ENCODE measurements at regions not wholly inside any gene's neighbourhood (a gene's known extent, or its start where the extent isn't known, plus 50 kb on each side); places are given as distances from the start of the nearest gene placed in this dataset.
"Not testable (repeated sequence)": the region's sequence is repeated elsewhere in the genome, so short reads cannot be mapped to it uniquely, and the experiment has no call there.

DNA sequence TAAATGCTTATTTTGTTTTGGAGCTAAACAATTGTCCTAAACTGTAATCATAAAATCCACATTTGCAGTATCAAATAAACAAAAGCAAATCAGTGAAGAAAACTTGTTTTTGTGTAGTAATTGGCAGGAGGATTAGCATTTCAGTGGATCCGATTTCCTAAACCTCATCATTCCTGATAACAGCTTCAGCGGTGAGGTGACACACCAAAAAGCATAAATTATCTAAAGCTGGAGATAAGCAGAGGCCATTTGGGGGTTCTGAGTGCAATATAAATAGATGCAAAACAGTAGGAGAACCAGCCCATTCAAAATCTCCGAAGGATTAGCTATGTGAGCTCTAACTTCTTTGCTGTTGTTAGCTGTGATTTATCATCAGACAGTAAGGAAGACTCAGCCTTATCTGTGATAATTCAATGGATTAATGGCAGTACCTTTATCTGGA is 235.8 kb downstream of the EPHA7 start:
- DNase-seq, result no peak

- no peak for DNase-seq
These were observed 236.3 kb downstream of the EPHA7 start for GRCh38 chr6:93182938-93183479.

DNA sequence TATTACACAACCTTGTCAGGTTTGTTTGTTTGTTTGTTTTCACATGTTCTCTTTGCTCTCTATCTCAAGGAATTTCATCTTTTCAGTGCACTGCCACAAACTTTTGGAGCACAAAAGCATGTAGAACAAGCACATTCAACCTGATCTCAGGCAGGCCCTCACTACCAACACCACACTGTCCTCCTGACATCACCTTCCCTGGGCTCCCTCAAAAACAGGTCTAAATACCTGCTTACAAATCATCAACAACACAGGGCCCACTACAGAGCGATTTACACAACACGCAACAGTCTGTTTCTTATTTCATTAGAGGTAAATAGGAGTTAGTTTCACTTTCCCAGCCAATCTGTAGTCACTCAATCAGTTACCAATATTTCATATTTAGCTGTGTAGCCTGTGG is 241.4 kb downstream of the EPHA7 start:
- no peak for DNase-seq

- DNase-seq, result no peak
These were observed 241.9 kb downstream of the EPHA7 start for GRCh38 chr6:93177438-93177837.

DNA sequence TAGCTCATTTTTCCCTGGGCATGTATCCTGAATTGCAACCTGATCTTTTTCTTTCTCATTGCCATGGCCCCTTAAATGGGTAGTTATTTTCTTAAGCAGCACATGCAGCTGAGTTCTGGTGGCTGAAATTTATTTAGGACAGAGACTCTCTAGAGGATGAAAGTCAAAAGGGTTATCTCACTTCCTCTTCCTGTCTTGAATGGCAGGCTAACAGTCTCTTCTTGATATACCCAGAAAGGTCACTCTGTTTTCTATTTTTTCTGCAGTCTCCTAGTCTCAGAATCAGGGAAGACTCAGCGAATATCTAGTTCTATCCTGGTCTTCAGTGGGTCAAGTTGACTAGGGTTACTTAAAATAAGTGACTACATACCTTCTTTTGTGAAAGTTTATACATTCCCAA is 243.3 kb downstream of the EPHA7 start:
- DNase-seq, result no peak

- DNase-seq, result not testable (repeated sequence)
These were observed 245.8 kb downstream of the EPHA7 start for GRCh38 chr6:93173573-93173972.

DNA sequence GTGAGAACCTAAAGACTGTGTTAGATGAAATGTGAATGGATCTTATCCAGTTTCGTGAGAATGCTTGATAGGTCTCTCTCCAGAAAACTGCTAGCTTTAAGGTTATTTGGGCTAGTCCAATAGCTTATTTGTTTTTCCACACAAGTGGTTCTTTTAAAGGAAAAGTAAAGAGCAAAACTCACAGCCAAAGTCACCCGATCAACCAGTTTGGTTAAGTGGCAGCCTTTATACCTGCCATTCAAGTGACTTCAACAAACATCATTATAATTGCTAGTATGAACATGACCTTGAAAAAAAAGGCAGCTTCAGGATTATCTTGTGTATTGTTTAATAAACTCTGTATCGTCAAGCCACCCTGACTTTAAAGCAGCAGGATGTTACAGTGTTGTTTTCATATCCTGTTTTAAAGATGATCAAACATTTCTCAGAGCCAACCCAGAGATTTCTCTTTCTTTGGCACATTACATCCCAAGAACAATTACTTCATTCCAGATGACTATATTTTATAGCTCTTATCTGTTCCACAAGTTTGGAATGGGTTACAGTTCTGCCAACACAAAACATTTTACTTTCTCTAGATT is 253.4 kb downstream of the EPHA7 start:
- DNase-seq, result no peak

DNA sequence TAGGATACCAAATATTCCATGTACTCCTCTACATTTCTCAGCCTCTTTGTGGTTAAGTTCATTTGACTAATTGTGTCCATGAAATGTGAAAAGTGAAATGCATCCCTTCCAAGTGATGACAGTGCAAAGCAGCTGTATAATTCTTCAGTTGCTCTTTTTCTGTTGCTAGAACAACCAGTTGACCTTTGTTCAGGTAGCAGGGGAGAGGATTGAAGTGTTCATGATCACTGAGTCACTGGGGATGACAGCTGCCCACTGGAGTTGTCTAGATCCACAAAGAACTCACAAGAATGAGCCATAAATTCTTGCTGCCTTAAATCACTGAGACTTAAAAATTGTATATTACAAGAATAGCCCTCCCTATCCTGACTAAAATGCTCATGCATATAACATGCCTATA is 254.6 kb downstream of the EPHA7 start:
- no peak for DNase-seq

DNA sequence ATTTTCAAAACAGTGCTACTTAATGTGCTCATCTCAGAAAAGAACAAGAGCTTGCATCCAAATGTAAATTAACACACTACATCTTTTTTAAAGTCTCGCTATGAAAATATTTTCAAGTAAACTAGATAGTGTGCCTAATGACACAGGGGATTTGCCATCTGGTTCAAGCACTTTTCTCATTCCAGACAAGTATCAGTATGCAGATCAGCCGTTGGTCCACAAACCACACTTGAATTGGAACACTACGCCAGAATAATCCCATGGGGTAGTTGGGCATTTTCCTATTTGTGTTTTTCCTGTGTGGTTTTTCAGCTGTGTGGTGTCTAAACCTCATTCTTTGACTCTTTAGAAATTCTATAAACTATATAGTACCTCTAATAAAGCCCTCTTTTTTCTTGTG is 256.2 kb downstream of the EPHA7 start:
- no peak for DNase-seq

DNA sequence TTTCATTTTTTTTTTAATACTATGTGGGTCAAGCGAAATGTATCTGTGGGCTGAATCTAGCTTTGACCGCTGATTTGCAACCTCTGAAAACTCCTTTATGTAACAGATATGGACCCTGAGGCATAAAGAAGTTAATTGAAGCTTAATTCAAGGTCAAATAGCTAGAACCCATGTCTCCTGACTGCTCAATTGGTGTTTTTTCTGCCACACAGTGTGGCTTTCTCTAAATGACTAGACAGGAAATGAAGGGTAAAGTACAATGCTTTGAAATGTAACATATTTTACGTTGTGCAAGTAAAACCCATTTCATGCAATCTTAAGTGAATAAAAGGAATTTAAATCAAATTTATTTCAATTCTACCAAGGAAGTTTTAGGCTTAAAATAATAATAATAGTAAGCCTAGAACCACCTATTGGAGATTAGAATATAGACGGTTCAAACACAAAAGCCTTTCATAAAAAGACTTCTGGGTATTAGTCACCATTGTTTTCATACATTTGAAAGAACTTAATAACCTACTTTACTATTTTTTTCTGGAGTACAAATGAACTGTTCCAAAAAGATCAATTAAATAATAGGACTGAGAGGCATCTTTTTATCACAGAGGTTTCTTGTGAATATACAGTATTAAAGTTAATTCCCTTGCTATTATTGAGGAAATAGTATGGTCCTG is 279.8 kb downstream of the EPHA7 start:
- no peak for DNase-seq

GRCh38 chr6:93136111-93136510 is 283.2 kb downstream of the EPHA7 start:
- no peak for DNase-seq

- DNase-seq, result no peak
These were observed 295.2 kb downstream of the EPHA7 start for GRCh38 chr6:93124006-93124632.

DNA sequence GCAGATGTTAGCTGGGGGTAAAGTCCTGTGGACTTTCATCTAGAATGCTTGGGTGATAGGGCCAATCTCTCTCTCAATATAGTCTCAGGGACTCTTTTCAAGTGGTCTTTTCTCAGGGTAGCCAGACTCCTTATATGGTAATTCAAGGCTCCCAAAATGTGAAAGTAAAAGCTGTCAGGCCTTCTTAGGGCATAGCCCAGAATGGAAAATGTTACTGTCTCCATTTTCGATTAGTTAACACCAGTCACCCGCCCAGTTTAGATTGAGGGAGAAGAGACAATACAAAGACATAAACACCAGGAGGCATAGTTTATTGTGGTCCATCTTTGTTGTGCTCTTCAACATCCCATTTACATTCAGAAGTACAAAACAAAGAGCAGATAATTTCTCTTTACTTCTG is 295.8 kb downstream of the EPHA7 start:
- no peak for DNase-seq

GRCh38 chr6:93120154-93120742 is 299.1 kb downstream of the EPHA7 start:
- no peak for DNase-seq

- no peak for DNase-seq
These were observed 313.5 kb downstream of the EPHA7 start for GRCh38 chr6:93105907-93106306.

DNA sequence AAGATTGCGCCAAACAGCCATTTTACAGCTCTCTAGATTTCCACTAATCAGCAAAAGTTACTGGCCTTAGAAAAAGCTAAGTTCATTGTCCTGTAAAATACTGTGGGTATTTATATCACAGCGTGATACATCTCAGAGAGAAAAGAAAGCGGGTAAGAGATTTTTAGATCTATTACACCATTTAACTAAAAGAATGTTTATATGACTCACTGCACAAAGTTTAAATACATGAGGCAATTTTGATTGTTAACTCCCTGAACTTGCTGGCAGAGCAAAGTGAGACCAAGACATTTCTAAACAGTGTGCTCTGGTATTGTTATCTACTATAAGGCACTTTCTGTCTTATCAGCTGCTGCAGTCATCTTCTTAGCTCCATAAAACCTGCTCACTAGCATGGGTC is 314.3 kb downstream of the EPHA7 start:
- no peak for DNase-seq

- DNase-seq, result no peak
These were observed 315.1 kb downstream of the EPHA7 start for GRCh38 chr6:93104195-93104817.

DNA sequence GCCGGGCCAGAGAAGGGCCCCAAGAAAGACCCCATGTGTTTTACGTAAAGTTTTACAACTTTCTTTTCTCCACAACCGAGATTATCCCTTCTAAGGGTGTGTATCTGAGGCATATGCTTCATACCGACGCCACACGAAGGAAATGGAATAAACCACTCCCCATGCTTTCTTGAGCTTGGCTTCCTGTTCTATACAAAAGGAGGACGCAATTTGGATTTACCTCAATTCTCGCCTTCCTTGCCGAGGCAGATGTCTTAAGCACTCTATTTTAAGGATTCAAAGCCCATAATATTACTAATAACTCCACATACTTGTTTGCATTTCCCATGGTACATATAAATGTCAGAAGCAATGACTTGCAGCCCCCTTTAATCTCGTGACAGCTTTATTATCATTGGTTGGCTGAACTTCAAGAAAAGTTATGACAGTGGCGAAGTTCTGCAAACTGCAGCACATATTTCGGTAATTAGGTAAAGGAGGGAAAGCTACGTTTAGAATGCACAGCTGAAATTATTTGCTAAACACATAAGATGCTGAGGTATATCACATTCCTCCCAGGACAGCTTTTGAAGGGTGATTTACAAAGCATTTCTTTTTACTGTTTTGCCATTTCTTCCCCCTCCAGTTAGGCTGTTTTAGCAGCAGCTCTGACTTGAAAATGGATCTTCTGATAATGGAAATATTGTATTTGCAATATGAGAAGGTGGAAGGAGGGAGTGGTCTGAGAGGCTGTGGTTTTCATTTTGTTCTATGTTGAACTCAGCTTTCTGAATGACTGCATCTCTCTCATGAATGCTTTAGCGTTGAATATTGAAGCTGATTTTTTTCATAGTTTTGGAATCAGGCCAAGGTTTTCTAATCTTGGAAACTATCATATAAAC is 330.5 kb downstream of the EPHA7 start:
- no peak for DNase-seq

DNA sequence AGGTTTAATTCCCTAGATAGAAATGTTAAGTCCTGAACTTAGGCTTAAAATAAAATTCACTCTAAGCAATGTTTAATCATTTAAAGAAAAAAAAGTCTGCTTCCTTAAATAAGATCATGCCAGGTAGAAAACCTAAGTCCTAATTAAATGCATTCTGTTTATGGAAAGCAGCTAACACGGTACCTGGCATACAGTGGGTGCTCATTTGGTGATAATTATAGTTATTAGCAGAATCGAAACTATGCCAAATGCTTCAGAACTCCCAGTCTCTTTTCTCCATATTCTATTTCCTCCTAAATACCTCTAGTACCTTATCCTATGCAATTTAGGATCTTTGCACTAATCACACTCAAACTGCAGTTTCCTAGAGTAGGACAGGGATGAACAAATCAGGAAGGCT is 331.8 kb downstream of the EPHA7 start:
- DNase-seq, result no peak

DNA sequence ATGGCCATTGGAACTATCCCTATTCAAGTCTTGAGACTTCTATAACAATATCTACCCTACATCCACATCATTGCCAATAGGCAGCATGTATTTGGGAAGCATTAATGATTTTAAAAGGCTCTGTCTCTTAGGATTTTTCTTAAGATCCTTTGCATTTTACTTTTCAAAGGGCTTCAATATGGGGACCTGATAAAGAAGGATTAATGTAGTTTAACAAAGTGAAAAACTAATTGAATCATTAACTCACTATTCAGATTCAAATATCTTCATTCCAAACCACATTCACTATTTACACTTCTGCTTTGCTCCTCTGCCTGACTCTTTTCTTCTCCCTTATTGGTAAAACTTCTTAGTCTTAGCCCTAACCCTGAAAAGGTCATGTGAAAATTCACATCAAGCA is 333.0 kb downstream of the EPHA7 start:
- no peak for DNase-seq

DNA sequence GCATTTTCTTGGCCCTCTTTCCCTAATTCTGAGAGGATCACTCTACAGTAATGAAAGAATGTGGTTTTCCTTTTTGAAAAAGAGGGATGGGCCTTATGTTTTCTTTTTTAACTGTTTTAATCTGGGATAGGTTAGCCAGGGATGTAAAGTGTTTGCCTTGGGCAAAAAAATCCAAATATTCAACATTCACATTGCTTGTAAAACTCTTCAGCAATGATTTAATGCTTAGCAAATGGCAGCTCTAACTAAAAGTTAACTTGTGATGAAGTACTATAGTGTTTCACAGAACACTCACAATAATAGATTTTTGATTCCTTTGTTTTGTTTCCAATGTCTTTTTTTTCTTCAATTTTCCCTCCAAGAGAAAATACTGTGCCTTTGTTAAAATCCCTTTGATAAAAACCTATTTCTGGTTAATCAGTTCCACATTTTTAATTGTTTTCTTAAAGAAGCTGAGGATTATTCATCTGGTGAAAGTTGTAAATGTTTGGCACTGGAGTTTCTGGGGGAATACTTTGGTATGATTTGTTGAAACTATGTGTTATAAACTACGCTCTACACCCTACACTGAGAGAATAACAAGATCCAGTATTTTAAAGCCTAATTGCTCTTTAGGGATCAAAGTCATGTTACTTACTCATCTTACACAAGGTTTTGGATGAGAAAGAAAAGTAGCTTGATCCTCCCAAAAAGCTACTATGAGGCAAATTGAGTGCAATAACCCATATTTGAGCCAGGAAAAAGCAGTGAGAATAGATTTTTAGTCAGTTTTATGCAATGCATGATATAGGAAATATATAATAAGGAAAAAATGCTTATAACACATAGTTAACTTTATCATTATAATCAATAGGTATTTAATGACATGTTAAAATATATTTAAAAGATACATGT is 335.8 kb downstream of the EPHA7 start:
- no peak for DNase-seq

Data from hematopoietic multipotent progenitor cell treated with erythropoietin and hydrocortisone succinate and interleukin-3 and kit ligand, for 6 days (in vitro differentiated cells).